Ovary (tissue), 3 donors: ENCODE measurements at regions not wholly inside any gene's neighbourhood (a gene's known extent, or its start where the extent isn't known, plus 50 kb on each side); places are given as distances from the start of the nearest gene placed in this dataset.

Experiments
- CTCF ChIP-seq, 3 donors: fragments of 450-650 bp in 2 of 3; fragments of 200-600 bp in 1 of 3; IDR thresholded peaks; one replicate each; pipeline versions ENCODE4 v1.5.1 to v1.8.0; 2016 to 2022; ENCODE audit warnings: antibody characterized with exemption in 3 of 3, mild to moderate bottlenecking in 1 of 3
- POLR2A ChIP-seq: fragments of 450-650 bp; IDR thresholded peaks from one replicate; pipeline ENCODE4 v1.6.1; 2017; ENCODE audit warnings: antibody characterized with exemption, mild to moderate bottlenecking, moderate library complexity
- donor health status: DM: no; HTN: no; CAD: no.

- no peak for TF ChIP-seq CTCF (IDR thresholded peaks at IDR 0.05)
- TF ChIP-seq POLR2A, result no peak
These were observed 212.4 kb upstream of the GALNT17 start for GRCh38 chr7:70919481-70920073.
